NT2/D1 (cell line): ENCODE measurements at regions not wholly inside any gene's neighbourhood (a gene's known extent, or its start where the extent isn't known, plus 50 kb on each side); places are given as distances from the start of the nearest gene placed in this dataset.
"Not testable (repeated sequence)": the region's sequence is repeated elsewhere in the genome, so short reads cannot be mapped to it uniquely, and the experiment has no call there.

Source experiments
- DNase-seq: peaks from one replicate; pipeline ENCODE4 v3.0.0-alpha.2; 2011; ENCODE audit warnings: low read depth, low spot score
- H3K27me3 ChIP-seq: 2 replicates; pipeline ENCODE4 v1.6.0; 2011; ENCODE audit warnings: mild to moderate bottlenecking; ENCODE audit not compliant: insufficient read length, insufficient read depth
- H3K36me3 ChIP-seq: 2 replicates; pipeline ENCODE4 v1.6.1; 2011; ENCODE audit warnings: mild to moderate bottlenecking, low read length, mixed read lengths; ENCODE audit not compliant: insufficient read depth, insufficient read length
- H3K4me1 ChIP-seq: 2 replicates; pipeline ENCODE4 v1.5.1; 2011; ENCODE audit not compliant: insufficient read depth, insufficient read length
- H3K4me3 ChIP-seq: 2 replicates; pipeline ENCODE4 v1.5.1; 2011; ENCODE audit warnings: low read depth; ENCODE audit not compliant: insufficient read length
- H3K9ac ChIP-seq: 2 replicates; pipeline ENCODE4 v1.6.0; 2011; ENCODE audit warnings: low read depth; ENCODE audit not compliant: insufficient read length
- H3K9me3 ChIP-seq: 2 replicates; pipeline ENCODE4 v1.5.1; 2011; ENCODE audit warnings: mild to moderate bottlenecking, low read length; ENCODE audit not compliant: insufficient read depth
- SUZ12 ChIP-seq: IDR thresholded peaks from 2 replicates; pipeline ENCODE4 v1.6.1; 2011; ENCODE audit not compliant: insufficient read length, insufficient read depth; ENCODE audit errors: extremely low read depth
- YY1 ChIP-seq: IDR thresholded peaks from 2 replicates; pipeline ENCODE4 v1.6.1; 2011; ENCODE audit not compliant: insufficient read length, insufficient read depth
- ZNF274 ChIP-seq: IDR thresholded peaks from 2 replicates; pipeline ENCODE4 v1.6.1; 2011; ENCODE audit warnings: mild to moderate bottlenecking, low read depth, low read length

GRCh38 chr1:230558324-230558723 is 84.0 kb upstream of the COG2 start:
- H3K27me3 ChIP-seq, result no peaks in the 10 kb centered on the region
- DNase-seq, result no peak
- no peaks in the 10 kb centered on the region for H3K36me3 ChIP-seq
- no peaks in the 10 kb centered on the region for H3K9me3 ChIP-seq
- no peak overlapping the region for H3K9ac ChIP-seq
- no peaks in the 10 kb centered on the region for H3K4me1 ChIP-seq
- H3K4me3 ChIP-seq, result no peak overlapping the region
- no peak for TF ChIP-seq ZNF274

GRCh38 chr1:230556453-230556852 is 85.8 kb upstream of the COG2 start:
- no peak for DNase-seq

GRCh38 chr1:230555814-230556213 is 86.5 kb upstream of the COG2 start:
- Histone ChIP-seq H3K4me3 (no peak overlapping the region), H3K27me3 (no peaks in the 10 kb centered on the region), H3K4me1 (no peaks in the 10 kb centered on the region), H3K9me3 (no peaks in the 10 kb centered on the region), H3K36me3 (no peaks in the 10 kb centered on the region), H3K9ac (no peak overlapping the region)
- no peak for DNase-seq
- TF ChIP-seq YY1 (no peak), SUZ12 (no peak), ZNF274 (no peak)

More at GRCh38 chr1:230556453-230556852, 85.8 kb upstream of the COG2 start:
- TF ChIP-seq ZNF274, result no peak
- TF ChIP-seq YY1, result no peak
- no peak for TF ChIP-seq SUZ12
- Histone ChIP-seq H3K9ac (no peak overlapping the region), H3K36me3 (no peaks in the 10 kb centered on the region), H3K4me3 (no peak overlapping the region), H3K9me3 (no peaks in the 10 kb centered on the region), H3K27me3 (no peaks in the 10 kb centered on the region), H3K4me1 (no peaks in the 10 kb centered on the region)

GRCh38 chr1:230552880-230553279 is 89.4 kb upstream of the COG2 start:
- no peaks in the 10 kb centered on the region for H3K4me1 ChIP-seq
- H3K9ac ChIP-seq, result no peak overlapping the region
- DNase-seq, result no peak
- TF ChIP-seq YY1, result no peak
- no peak for TF ChIP-seq ZNF274
- no peak for TF ChIP-seq SUZ12
- H3K9me3 ChIP-seq, result no peaks in the 10 kb centered on the region
- H3K27me3 ChIP-seq, result no peaks in the 10 kb centered on the region
- H3K36me3 ChIP-seq, result no peaks in the 10 kb centered on the region
- H3K4me3 ChIP-seq, result no peak overlapping the region

GRCh38 chr1:230550945-230551344 is 91.3 kb upstream of the COG2 start:
- not testable (repeated sequence) for H3K27me3 ChIP-seq, DNase-seq, H3K9ac ChIP-seq, H3K9me3 ChIP-seq, H3K4me1 ChIP-seq, H3K4me3 ChIP-seq, H3K36me3 ChIP-seq

GRCh38 chr1:230550428-230550827 is 91.9 kb upstream of the COG2 start:
- Histone ChIP-seq H3K36me3 (no peaks in the 10 kb centered on the region), H3K9ac (no peak overlapping the region), H3K9me3 (no peaks in the 10 kb centered on the region), H3K27me3 (no peaks in the 10 kb centered on the region), H3K4me3 (no peak overlapping the region), H3K4me1 (no peaks in the 10 kb centered on the region)
- no peak for DNase-seq
- TF ChIP-seq YY1 (no peak), ZNF274 (no peak)

- H3K4me1 ChIP-seq, result no peaks in the 10 kb centered on the region
- H3K9ac ChIP-seq, result no peak overlapping the region
- TF ChIP-seq ZNF274 (no peak), SUZ12 (no peak), YY1 (no peak)
- no peaks in the 10 kb centered on the region for H3K27me3 ChIP-seq
- no peaks in the 10 kb centered on the region for H3K36me3 ChIP-seq
- DNase-seq, result no peak
- no peaks in the 10 kb centered on the region for H3K9me3 ChIP-seq
- H3K4me3 ChIP-seq, result no peak overlapping the region
Observed at GRCh38 chr1:230549625-230550024, 92.7 kb upstream of the COG2 start.

GRCh38 chr1:230548997-230549396 is 93.3 kb upstream of the COG2 start:
- no peak for DNase-seq
- Histone ChIP-seq H3K4me3 (no peak overlapping the region), H3K9me3 (no peaks in the 10 kb centered on the region), H3K4me1 (no peaks in the 10 kb centered on the region), H3K27me3 (no peaks in the 10 kb centered on the region), H3K9ac (no peak overlapping the region), H3K36me3 (no peaks in the 10 kb centered on the region)
- TF ChIP-seq ZNF274 (no peak), SUZ12 (no peak), YY1 (no peak)
